Thyroid gland (tissue), 4 donors: ENCODE measurements at regions not wholly inside any gene's neighbourhood (a gene's known extent, or its start where the extent isn't known, plus 50 kb on each side); places are given as distances from the start of the nearest gene placed in this dataset.

Experiments used
- CTCF ChIP-seq, 6 experiments: fragments of 200-600 bp in 3 of 6; fragments of 450-650 bp in 3 of 6; sonication (generic) in 3 of 6; IDR thresholded peaks; one replicate each; pipeline ENCODE4 v1.5.1; 2016 to 2019; ENCODE audit warnings: antibody characterized with exemption in 6 of 6, mild to moderate bottlenecking in 2 of 6, inconsistent platforms in 1 of 6, moderate library complexity in 1 of 6
- POLR2A ChIP-seq, 2 donors: fragments of 450-650 bp; IDR thresholded peaks; one replicate each; pipeline ENCODE4 v1.6.1; 2017; ENCODE audit warnings: antibody characterized with exemption in 2 of 2, mild to moderate bottlenecking in 2 of 2, moderate library complexity in 1 of 2

DNA sequence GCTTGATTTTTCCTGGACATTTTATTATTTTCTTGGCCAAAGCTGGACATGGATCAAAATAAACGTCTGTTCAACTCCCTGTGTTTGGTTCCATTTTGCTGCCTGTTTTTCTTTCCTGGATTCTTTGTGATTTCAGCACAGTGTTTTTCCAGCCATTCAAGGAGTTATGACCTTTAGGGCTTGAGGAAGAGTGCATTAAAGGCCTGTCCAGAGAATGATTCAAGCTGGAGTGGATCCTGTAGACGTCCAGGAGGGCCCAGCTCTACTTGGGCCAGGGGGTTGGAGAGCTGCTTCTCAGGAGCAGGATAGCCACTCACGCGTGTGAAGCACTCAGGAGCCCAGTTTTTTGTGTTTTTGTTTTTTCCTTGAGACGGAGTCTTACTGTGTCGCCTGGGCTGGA lies 56.5 kb upstream of the IER3 start:
- TF ChIP-seq CTCF (IDR thresholded peaks at IDR 0.05) (peak in 1 of 6 experiments; percentile 22), POLR2A (IDR thresholded peaks at IDR 0.05) (no peak)
